Spleen (tissue), 11 donors: ENCODE measurements at regions not wholly inside any gene's neighbourhood (a gene's known extent, or its start where the extent isn't known, plus 50 kb on each side); places are given as distances from the start of the nearest gene placed in this dataset.

Experiments
- DNase-seq: peaks from one replicate; pipeline ENCODE4 v3.0.0-alpha.2; 2020
- H3K27ac ChIP-seq, 8 donors: fragments of 200-600 bp; sonication (generic) in 7 of 8; 1 replicate in 4 of 8; 2 replicates in 4 of 8; pipeline versions ENCODE4 v1.5.0 to v1.8.0; 2016 to 2021; ENCODE audit warnings: inconsistent platforms in 4 of 8, mild to moderate bottlenecking in 4 of 8, moderate library complexity in 1 of 8
- H3K27me3 ChIP-seq, 7 donors: fragments of 200-600 bp; sonication (generic) in 6 of 7; replicated peaks in 1 of 7; 1 replicate in 4 of 7; 2 replicates in 3 of 7; pipeline versions ENCODE4 v1.5.0 to v1.8.0; 2016 to 2021; ENCODE audit warnings: inconsistent platforms in 3 of 7, mild to moderate bottlenecking in 1 of 7
- H3K36me3 ChIP-seq, 6 donors: fragments of 200-600 bp; sonication (generic) in 5 of 6; 1 replicate in 4 of 6; 2 replicates in 2 of 6; pipeline versions ENCODE4 v1.5.0 to v1.8.0; 2016 to 2021; ENCODE audit warnings: inconsistent platforms in 2 of 6
- H3K4me1 ChIP-seq, 6 donors: fragments of 200-600 bp; sonication (generic) in 5 of 6; 1 replicate in 3 of 6; 2 replicates in 3 of 6; pipeline versions ENCODE4 v1.5.0 to v1.8.0; 2016 to 2021; ENCODE audit warnings: inconsistent platforms in 3 of 6
- H3K4me3 ChIP-seq, 8 donors: fragments of 200-600 bp; sonication (generic) in 7 of 8; 1 replicate in 4 of 8; 2 replicates in 4 of 8; pipeline versions ENCODE4 v1.5.0 to v1.8.0; 2016 to 2021; ENCODE audit warnings: inconsistent platforms in 4 of 8, mild to moderate bottlenecking in 4 of 8, moderate library complexity in 2 of 8
- H3K9me3 ChIP-seq, 8 donors: fragments of 200-600 bp; sonication (generic) in 7 of 8; 1 replicate in 4 of 8; 2 replicates in 4 of 8; pipeline versions ENCODE4 v1.5.0 to v1.8.0; 2016 to 2021; ENCODE audit warnings: inconsistent platforms in 4 of 8
- CTCF ChIP-seq, 11 experiments: fragments of 200-600 bp in 7 of 11; fragments of 450-650 bp in 4 of 11; sonication (generic) in 4 of 11; IDR thresholded peaks in 8 of 11; conservative IDR thresholded peaks in 3 of 11; 1 replicate in 7 of 11; 2 replicates in 4 of 11; pipeline versions ENCODE4 v1.4.0 to v1.8.0; 2016 to 2021; ENCODE audit warnings: antibody characterized with exemption in 11 of 11, inconsistent platforms in 4 of 11, mild to moderate bottlenecking in 1 of 11
- POLR2A ChIP-seq, 3 donors: fragments of 450-650 bp; IDR thresholded peaks; one replicate each; pipeline ENCODE4 v1.5.1; 2017; ENCODE audit warnings: antibody characterized with exemption in 3 of 3, mild to moderate bottlenecking in 1 of 3
- POLR2AphosphoS5 ChIP-seq, 3 donors: sonication (generic); formaldehyde crosslinking; IDR thresholded peaks; one replicate each; pipeline ENCODE4 v1.5.1; 2017; ENCODE audit warnings: antibody characterized with exemption in 3 of 3
- WGBS, 5 donors: extraction: QIAGEN DNeasy Blood & Tissue Kit in 3 of 5; methylation state at CpG; one replicate each; pipeline versions ENCODE4 v1.1.5 to v1.1.7; 2013 to 2018; 5-methylcytosine and 5-hydroxymethylcytosine counted together
- intact Hi-C: fragments of 100-400 bp; cut with DNase I; formaldehyde crosslinking; loops from one replicate; pipeline ENCODE4 v1.15.0; 2023; ENCODE audit warnings: low total_unique reads
- donor health status: healthy with polysubstance abuse.
- donor health status: DM: no; HTN: no; CAD: no; lungs with moderate emphysema.
- donor health status: DM: no; HTN: no; CAD: no.
- donor health status: Bipolar disorder and iron deficiency.
- donor health status: healthy.
- donor health status: DM: no; HTN: no; CAD: no.
- donor health status: DM: yes; HTN: yes; CAD: no.

DNA sequence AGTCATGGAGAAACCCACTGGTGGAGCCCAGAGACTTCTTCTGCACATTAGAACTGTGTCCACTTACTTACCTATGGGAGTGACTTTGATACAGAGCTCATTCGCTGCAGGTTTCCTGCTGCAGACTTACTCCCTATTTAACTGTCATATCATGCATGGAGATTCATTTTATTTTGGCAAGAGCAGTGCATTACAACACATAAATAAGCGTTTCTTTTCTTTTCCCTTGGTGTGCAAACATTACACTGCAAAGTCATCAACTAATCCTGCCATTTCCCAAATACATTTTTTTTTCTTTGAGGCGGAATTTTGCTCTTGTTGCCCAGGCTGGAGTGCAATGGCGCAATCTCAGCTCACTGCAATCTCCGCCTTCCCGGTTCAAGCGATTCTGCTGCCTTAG, 230.9 kb upstream of the SFRP2 start:
- DNase-seq = no peak
- Histone ChIP-seq H3K36me3 (no peaks in the 10 kb centered on the region), H3K4me1 (no peaks in the 10 kb centered on the region), H3K4me3 (no peak overlapping the region), H3K27me3 (no peaks in the 10 kb centered on the region), H3K9me3 (no peaks in the 10 kb centered on the region), H3K27ac (no peak overlapping the region)
- 88 to 95% (median 92%) methylated on average over 7 of the region's 7 CpGs for WGBS, 5 donors
- intact Hi-C loops = no loop called here
- no peak for TF ChIP-seq CTCF (IDR thresholded peaks at IDR 0.05 in 8 of 11, conservative IDR thresholded peaks at IDR 0.05 in 3 of 11)
- TF ChIP-seq POLR2AphosphoS5 (IDR thresholded peaks at IDR 0.05) = no peak
- no peak for TF ChIP-seq POLR2A (IDR thresholded peaks at IDR 0.05)

DNA sequence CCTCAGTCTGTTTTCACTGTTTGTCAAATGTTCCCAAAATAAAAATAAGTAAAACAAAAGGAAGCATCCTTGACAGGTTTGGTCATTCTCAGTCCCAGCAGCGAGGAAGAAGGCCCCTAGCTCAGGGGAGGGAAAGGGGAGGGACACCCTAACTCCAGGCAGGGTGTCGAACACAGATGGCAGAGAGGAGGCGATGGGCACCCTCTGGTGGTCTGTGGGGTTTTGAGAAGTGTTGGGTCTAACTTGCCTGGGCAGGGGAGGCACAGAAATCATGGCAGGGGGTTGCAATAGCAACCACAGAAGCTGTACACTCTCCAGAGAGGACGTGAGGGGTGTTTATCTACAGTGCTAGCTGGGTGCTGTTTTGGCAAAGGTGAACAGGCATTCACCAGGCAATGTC, 229.8 kb upstream of the SFRP2 start:
- intact Hi-C loops = no loop called here
- Histone ChIP-seq H3K27me3 (no peaks in the 10 kb centered on the region), H3K4me3 (no peak overlapping the region), H3K36me3 (no peaks in the 10 kb centered on the region), H3K27ac (no peak overlapping the region), H3K9me3 (no peaks in the 10 kb centered on the region), H3K4me1 (no peaks in the 10 kb centered on the region)
- TF ChIP-seq CTCF (IDR thresholded peaks at IDR 0.05 in 8 of 11, conservative IDR thresholded peaks at IDR 0.05 in 3 of 11) = no peak
- no peak for TF ChIP-seq POLR2A (IDR thresholded peaks at IDR 0.05)
- TF ChIP-seq POLR2AphosphoS5 (IDR thresholded peaks at IDR 0.05) = no peak
- DNase-seq = no peak
- WGBS, 5 donors = 35 to 44% (median 38%) methylated on average over 4 of the region's 4 CpGs

DNA sequence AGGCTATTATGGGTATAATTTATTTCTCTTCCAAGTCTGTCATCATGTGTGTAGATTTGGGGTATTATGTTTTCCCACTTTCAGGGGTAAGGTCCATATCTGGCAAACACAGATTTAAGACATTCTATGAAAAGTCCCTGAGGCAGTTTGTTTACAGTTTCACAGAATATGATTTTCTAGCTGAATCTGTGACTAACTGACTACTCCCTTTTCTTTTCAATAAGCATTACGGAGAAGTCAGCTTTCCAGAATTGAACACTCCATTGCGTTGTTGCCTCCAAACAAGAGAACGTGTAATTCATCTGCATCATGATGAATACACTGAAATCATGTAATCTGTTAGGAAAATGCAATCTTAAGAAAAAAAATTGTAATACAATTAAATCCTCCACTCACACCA, 226.7 kb upstream of the SFRP2 start:
- Histone ChIP-seq H3K9me3 (no peaks in the 10 kb centered on the region), H3K27me3 (no peaks in the 10 kb centered on the region), H3K4me3 (no peak overlapping the region), H3K4me1 (no peaks in the 10 kb centered on the region), H3K36me3 (no peaks in the 10 kb centered on the region), H3K27ac (no peak overlapping the region)
- TF ChIP-seq CTCF (IDR thresholded peaks at IDR 0.05 in 8 of 11, conservative IDR thresholded peaks at IDR 0.05 in 3 of 11) (no peak), POLR2A (IDR thresholded peaks at IDR 0.05) (no peak), POLR2AphosphoS5 (IDR thresholded peaks at IDR 0.05) (no peak)
- DNase-seq = no peak
- intact Hi-C loops = no loop called here
- 83 to 92% (median 86%) methylated on average over 3 of the region's 3 CpGs for WGBS, 5 donors

DNA sequence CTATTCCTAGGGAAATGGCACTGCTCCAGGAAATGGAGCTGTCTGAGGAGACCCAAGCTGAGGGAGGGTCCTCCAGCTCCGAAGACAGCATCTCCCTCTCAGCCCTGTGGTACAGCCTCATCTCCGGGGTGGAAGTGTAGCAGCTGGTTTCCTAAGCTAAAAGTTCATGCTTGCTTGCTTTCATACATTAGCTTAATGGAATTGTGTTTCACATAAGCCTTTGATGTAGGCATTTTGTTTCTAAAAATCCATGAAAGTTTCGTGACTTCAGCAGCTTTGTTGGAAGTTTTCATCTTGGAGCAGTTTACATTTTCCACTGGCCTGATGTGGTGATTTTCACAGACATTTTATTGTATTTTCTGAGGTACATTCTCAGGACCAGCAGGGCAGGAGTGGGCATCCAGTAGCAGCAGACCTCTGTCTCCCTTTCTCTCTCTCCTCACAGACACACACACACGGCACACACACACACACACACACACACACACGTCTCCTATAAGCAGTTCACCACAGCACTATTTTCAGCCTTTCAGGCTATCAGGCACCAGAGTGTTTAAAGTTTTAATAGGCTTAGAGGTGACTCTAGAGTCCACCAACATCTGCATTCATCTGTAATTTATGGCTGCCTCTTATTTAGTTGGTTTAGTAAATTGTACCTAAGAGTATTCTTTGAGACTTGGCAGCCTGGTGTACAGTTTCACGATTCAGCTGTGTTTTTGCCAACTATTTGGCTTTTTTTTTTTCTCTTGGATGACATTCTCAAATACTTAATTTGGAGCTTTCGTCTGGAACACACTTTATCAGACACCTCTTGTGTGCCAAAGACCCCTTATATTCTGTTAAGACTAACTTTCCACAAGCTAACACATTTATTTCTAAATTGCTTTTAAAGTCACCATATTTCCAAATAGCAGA, 225.8 kb upstream of the SFRP2 start:
- 53 to 74% (median 68%) methylated on average over 7 of the region's 7 CpGs for WGBS, 5 donors
- H3K36me3 ChIP-seq = no peaks in the 10 kb centered on the region
- no peaks in the 10 kb centered on the region for H3K27me3 ChIP-seq
- H3K27ac ChIP-seq = no peak overlapping the region
- intact Hi-C loops = no loop called here
- DNase-seq = no peak
- no peak overlapping the region for H3K4me3 ChIP-seq
- TF ChIP-seq POLR2A (IDR thresholded peaks at IDR 0.05) (no peak), POLR2AphosphoS5 (IDR thresholded peaks at IDR 0.05) (no peak), CTCF (IDR thresholded peaks at IDR 0.05 in 8 of 11, conservative IDR thresholded peaks at IDR 0.05 in 3 of 11) (no peak)
- H3K9me3 ChIP-seq = no peaks in the 10 kb centered on the region
- H3K4me1 ChIP-seq = no peaks in the 10 kb centered on the region
